NCI-H345 (cell line): ENCODE measurements at regions not wholly inside any gene's neighbourhood (a gene's known extent, or its start where the extent isn't known, plus 50 kb on each side); places are given as distances from the start of the nearest gene placed in this dataset.

ENCODE experiments used
- DNase-seq: peaks from one replicate; lab custom pipeline; 2025; lab: John Stamatoyannopoulos, UW

- no peak for DNase-seq
These were observed 86.3 kb upstream of the XCR1 start for GRCh38 chr3:46113608-46114007.

GRCh38 chr3:46112984-46113383 is 85.7 kb upstream of the XCR1 start:
- DNase-seq: no peak

- no peak for DNase-seq
These were observed 85.0 kb upstream of the XCR1 start for GRCh38 chr3:46112296-46112695.

GRCh38 chr3:46110701-46111493 is 83.6 kb upstream of the XCR1 start:
- DNase-seq: peak; percentile 8

GRCh38 chr3:46107682-46108081 is 80.4 kb upstream of the XCR1 start:
- DNase-seq: no peak

GRCh38 chr3:46105306-46105919 is 78.1 kb upstream of the XCR1 start:
- DNase-seq: no peak

- no peak for DNase-seq
These were observed 77.4 kb upstream of the XCR1 start for GRCh38 chr3:46104706-46105105.

GRCh38 chr3:46102780-46103130 is 75.5 kb upstream of the XCR1 start:
- no peak for DNase-seq

GRCh38 chr3:46102059-46102779 is 74.9 kb upstream of the XCR1 start:
- no peak for DNase-seq

GRCh38 chr3:46100812-46101211 is 73.5 kb upstream of the XCR1 start:
- no peak for DNase-seq

- no peak for DNase-seq
These were observed 71.1 kb upstream of the XCR1 start for GRCh38 chr3:46098319-46098761.

GRCh38 chr3:46097691-46098241 is 70.5 kb upstream of the XCR1 start:
- DNase-seq: no peak

- DNase-seq: no peak
These were observed 69.5 kb upstream of the XCR1 start for GRCh38 chr3:46096781-46097180.

GRCh38 chr3:46096336-46096735 is 69.1 kb upstream of the XCR1 start:
- no peak for DNase-seq

- DNase-seq: no peak
These were observed 68.0 kb upstream of the XCR1 start for GRCh38 chr3:46095307-46095706.

GRCh38 chr3:46094506-46094905 is 67.2 kb upstream of the XCR1 start:
- no peak for DNase-seq

- DNase-seq: no peak
These were observed 66.7 kb upstream of the XCR1 start for GRCh38 chr3:46093966-46094365.

- no peak for DNase-seq
These were observed 66.2 kb upstream of the XCR1 start for GRCh38 chr3:46093327-46093942.

- DNase-seq: no peak
These were observed 65.4 kb upstream of the XCR1 start for GRCh38 chr3:46092702-46093080.

GRCh38 chr3:46091741-46092701 is 64.7 kb upstream of the XCR1 start:
- DNase-seq: no peak

GRCh38 chr3:46091046-46091445 is 63.8 kb upstream of the XCR1 start:
- no peak for DNase-seq
